Forelimb muscle (tissue), 1 donor: ENCODE measurements at regions not wholly inside any gene's neighbourhood (a gene's known extent, or its start where the extent isn't known, plus 50 kb on each side); places are given as distances from the start of the nearest gene placed in this dataset.

Experiments used
- DNase-seq: peaks from one replicate; pipeline ENCODE4 v3.0.0-alpha.2; 2013; ENCODE audit warnings: low read depth

- DNase-seq = no peak
Measured at GRCh38 chr2:487186-488079, 189.8 kb downstream of the TMEM18 start.

GRCh38 chr2:486371-486770 lies 190.8 kb downstream of the TMEM18 start:
- no peak for DNase-seq

- no peak for DNase-seq
Measured at GRCh38 chr2:481388-481787, 193.5 kb upstream of the ALKAL2 start.

GRCh38 chr2:479490-480176 lies 191.7 kb upstream of the ALKAL2 start:
- no peak for DNase-seq

GRCh38 chr2:479031-479430 lies 191.1 kb upstream of the ALKAL2 start:
- no peak for DNase-seq

- DNase-seq = no peak
Measured at GRCh38 chr2:471560-471959, 183.7 kb upstream of the ALKAL2 start.

GRCh38 chr2:469514-469913 lies 181.6 kb upstream of the ALKAL2 start:
- DNase-seq = no peak

GRCh38 chr2:468648-469336 lies 180.9 kb upstream of the ALKAL2 start:
- DNase-seq = no peak

GRCh38 chr2:467892-468647 lies 180.2 kb upstream of the ALKAL2 start:
- no peak for DNase-seq

- no peak for DNase-seq
Measured at GRCh38 chr2:467543-467891, 179.6 kb upstream of the ALKAL2 start.

- DNase-seq = no peak
Measured at GRCh38 chr2:467101-467500, 179.2 kb upstream of the ALKAL2 start.

- no peak for DNase-seq
Measured at GRCh38 chr2:464562-465309, 176.8 kb upstream of the ALKAL2 start.

GRCh38 chr2:460861-461260 lies 173.0 kb upstream of the ALKAL2 start:
- DNase-seq = no peak

GRCh38 chr2:459931-460330 lies 172.0 kb upstream of the ALKAL2 start:
- DNase-seq = no peak

GRCh38 chr2:458425-458815 lies 170.5 kb upstream of the ALKAL2 start:
- DNase-seq = no peak

GRCh38 chr2:457792-458424 lies 170.0 kb upstream of the ALKAL2 start:
- no peak for DNase-seq

- no peak for DNase-seq
Measured at GRCh38 chr2:457262-457661, 169.4 kb upstream of the ALKAL2 start.

- no peak for DNase-seq
Measured at GRCh38 chr2:455913-456312, 168.0 kb upstream of the ALKAL2 start.

- no peak for DNase-seq
Measured at GRCh38 chr2:455015-455705, 167.3 kb upstream of the ALKAL2 start.

GRCh38 chr2:453132-453531 lies 165.2 kb upstream of the ALKAL2 start:
- no peak for DNase-seq
